HG03025 (cell line): ENCODE measurements at regions not wholly inside any gene's neighbourhood (a gene's known extent, or its start where the extent isn't known, plus 50 kb on each side); places are given as distances from the start of the nearest gene placed in this dataset.

Source experiments
- ATAC-seq: cut with Tn5 transposase; IDR thresholded peaks from one replicate; pipeline ENCODE4 v1.9.1; 2021; ENCODE audit warnings: mild to moderate bottlenecking, moderate library complexity; ENCODE audit not compliant: unreplicated experiment, low FRiP score

GRCh38 chr5:167570431-167570830, 721.0 kb upstream of the WWC1 start:
- ATAC-seq: no peak

- ATAC-seq: no peak
Measured at GRCh38 chr5:167571824-167572223, 719.6 kb upstream of the WWC1 start.

- ATAC-seq: no peak
Measured at GRCh38 chr5:167573370-167574127, 717.9 kb upstream of the WWC1 start.

GRCh38 chr5:167574464-167574863, 717.0 kb upstream of the WWC1 start:
- no peak for ATAC-seq

- ATAC-seq: no peak
Measured at GRCh38 chr5:167575330-167575729, 716.1 kb upstream of the WWC1 start.

- ATAC-seq: no peak
Measured at GRCh38 chr5:167576126-167576525, 715.3 kb upstream of the WWC1 start.

- no peak for ATAC-seq
Measured at GRCh38 chr5:167576897-167577296, 714.5 kb upstream of the WWC1 start.

- no peak for ATAC-seq
Measured at GRCh38 chr5:167577616-167578015, 713.8 kb upstream of the WWC1 start.

GRCh38 chr5:167578977-167579692, 712.3 kb upstream of the WWC1 start:
- ATAC-seq: no peak

GRCh38 chr5:167579693-167580055, 711.8 kb upstream of the WWC1 start:
- no peak for ATAC-seq

- ATAC-seq: no peak
Measured at GRCh38 chr5:167580608-167581007, 710.8 kb upstream of the WWC1 start.

- no peak for ATAC-seq
Measured at GRCh38 chr5:167582283-167582682, 709.2 kb upstream of the WWC1 start.

GRCh38 chr5:167582886-167583285, 708.6 kb upstream of the WWC1 start:
- ATAC-seq: no peak

- ATAC-seq: no peak
Measured at GRCh38 chr5:167585184-167585583, 706.3 kb upstream of the WWC1 start.

GRCh38 chr5:167587772-167588437, 703.5 kb upstream of the WWC1 start:
- no peak for ATAC-seq

- no peak for ATAC-seq
Measured at GRCh38 chr5:167592114-167592513, 699.3 kb upstream of the WWC1 start.

- ATAC-seq: no peak
Measured at GRCh38 chr5:167593329-167594060, 698.0 kb upstream of the WWC1 start.

- no peak for ATAC-seq
Measured at GRCh38 chr5:167594061-167594435, 697.4 kb upstream of the WWC1 start.

GRCh38 chr5:167594750-167595149, 696.7 kb upstream of the WWC1 start:
- no peak for ATAC-seq

- ATAC-seq: no peak
Measured at GRCh38 chr5:167595196-167595595, 696.2 kb upstream of the WWC1 start.

GRCh38 chr5:167598166-167598565, 693.3 kb upstream of the WWC1 start:
- ATAC-seq: no peak
